HG03439 (cell line): ENCODE measurements at regions not wholly inside any gene's neighbourhood (a gene's known extent, or its start where the extent isn't known, plus 50 kb on each side); places are given as distances from the start of the nearest gene placed in this dataset.

ENCODE experiments used
- ATAC-seq: cut with Tn5 transposase; IDR thresholded peaks from one replicate; pipeline ENCODE4 v1.9.1; 2021; ENCODE audit warnings: mild to moderate bottlenecking, moderate library complexity; ENCODE audit not compliant: unreplicated experiment

DNA sequence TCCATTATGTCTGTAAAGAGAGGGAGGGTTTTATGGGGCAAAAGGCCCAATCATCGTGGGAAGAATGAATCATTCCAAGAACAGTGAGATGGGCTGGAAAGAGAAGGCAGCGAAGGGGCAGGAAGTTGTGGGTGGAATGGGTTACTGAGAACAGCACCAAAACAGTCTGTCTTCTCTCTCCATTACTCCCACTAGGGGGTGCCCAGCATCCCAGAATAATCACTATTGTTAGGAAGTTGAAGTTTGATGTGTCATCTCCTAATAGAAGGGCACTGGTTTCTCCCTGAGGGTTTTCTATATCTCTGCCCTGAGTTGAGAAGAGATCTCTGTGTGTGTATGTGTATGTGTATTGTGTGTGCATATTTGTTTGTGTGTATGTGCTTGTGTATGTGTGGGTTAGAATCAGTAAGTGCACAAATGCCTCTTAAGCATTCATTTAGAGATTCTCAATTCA is 76.6 kb upstream of the MAP4K3 start:
- ATAC-seq: peak; percentile 85

GRCh38 chr2:39514825-39515224 is 77.7 kb upstream of the MAP4K3 start:
- ATAC-seq: no peak

- ATAC-seq: no peak
Measured at GRCh38 chr2:39515273-39515896, 78.3 kb upstream of the MAP4K3 start.

DNA sequence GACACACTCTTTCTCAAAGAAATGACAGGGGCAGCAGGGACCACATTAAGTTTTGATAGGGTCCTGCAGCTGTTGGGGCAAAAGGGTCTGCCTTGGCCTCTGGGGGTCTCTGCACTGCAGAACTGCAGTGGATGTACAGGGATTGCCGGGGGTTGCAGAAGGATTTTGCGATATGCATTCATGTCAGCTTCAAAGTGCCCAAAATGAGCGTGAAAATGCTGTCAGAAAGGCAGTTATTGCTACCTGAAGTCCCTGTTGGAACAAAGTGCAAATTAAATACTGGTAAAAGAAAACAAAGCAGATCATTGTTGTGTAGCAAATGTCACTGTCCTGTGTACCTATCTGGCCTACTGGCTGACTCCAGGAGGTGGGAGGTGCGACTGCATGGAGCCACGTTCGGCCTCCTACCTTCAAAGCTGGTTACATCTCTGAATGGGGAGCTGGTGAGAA is 78.8 kb upstream of the MAP4K3 start:
- ATAC-seq: no peak

- no peak for ATAC-seq
Measured at GRCh38 chr2:39516347-39517101, 79.4 kb upstream of the MAP4K3 start.

GRCh38 chr2:39517102-39517436 is 80.0 kb upstream of the MAP4K3 start:
- no peak for ATAC-seq

DNA sequence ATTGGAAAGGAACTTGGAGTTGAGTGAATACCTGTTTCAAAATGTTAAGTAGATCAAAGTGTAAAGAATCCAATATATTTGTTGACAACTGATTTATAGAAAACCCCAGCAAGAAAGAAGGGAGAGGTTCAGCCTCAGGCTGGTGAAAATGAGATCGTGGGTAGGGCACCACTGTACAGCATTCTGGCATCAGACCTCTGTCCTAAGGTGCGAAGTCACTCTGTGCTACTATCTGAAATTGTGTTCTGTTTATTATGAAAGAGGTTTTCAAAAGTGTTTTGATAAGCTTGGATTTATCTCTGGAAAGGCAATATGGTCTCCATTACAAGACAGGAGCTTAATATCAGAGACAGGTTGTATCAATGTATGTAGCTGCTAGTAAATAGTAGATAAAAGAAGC is 80.5 kb upstream of the MAP4K3 start:
- no peak for ATAC-seq

DNA sequence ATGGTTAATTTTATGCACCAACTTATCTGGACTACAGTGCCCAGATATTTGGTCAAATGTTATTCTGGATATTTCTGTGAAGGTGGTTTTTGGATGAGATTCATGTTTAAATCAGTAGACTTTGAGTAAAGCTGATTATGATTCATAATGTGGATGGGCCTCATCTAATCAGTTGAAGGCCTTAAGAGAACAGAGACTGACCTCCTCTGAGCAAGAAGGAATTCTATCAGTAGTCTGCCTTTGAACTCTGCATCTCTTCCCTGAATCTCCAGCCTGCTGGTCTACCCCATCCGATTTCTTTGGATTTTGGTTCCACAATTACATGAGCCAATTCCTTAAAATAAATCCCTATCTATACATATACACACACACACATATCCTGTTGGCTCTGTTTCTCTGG is 82.8 kb upstream of the MAP4K3 start:
- no peak for ATAC-seq

GRCh38 chr2:39521876-39522517 is 84.9 kb upstream of the MAP4K3 start:
- no peak for ATAC-seq

- no peak for ATAC-seq
Measured at GRCh38 chr2:39522518-39522877, 85.4 kb upstream of the MAP4K3 start.

- no peak for ATAC-seq
Measured at GRCh38 chr2:39523308-39524044, 86.4 kb upstream of the MAP4K3 start.

GRCh38 chr2:39524061-39524460 is 87.0 kb upstream of the MAP4K3 start:
- ATAC-seq: no peak

DNA sequence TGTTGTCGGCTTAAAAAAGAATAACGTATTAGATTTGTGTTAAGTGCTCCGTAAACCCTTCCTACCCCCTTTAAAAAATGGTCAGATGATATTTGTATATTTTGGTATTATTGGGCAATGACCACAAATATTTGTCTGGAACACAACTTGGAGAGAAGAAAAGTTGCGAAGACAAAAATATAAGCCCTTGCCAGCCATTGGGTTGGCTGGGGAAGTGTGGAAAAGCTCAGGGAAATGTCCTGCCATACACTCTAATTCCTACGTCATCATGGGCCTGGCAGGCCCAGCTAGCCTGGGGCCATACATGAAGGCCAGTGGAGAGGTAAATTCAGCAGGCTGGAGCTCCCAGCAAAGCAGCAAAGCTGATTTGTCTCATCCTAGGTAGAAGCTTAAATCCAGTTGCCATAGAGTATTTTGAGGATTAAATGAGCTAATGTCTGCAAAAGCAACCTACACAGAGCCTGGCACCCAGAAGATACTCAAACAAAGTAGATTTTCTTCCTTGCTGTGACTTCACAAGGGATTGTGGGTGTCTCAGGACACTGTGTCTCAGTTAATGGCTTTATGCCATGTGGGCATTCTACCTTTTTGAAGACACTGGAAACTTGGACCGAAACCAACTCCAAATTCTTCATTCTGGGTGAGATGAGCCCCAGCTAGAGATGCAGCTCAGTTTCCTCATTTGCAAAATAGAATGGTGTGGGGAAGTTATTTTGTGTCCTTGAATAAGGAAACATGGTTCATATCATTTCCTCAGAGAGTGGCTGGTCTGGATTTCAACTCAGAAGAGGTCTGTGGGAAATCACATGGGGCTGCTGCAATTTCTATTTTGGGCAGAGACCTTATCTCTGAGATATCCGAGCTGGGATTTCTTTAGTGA is 87.9 kb upstream of the MAP4K3 start:
- ATAC-seq: no peak

DNA sequence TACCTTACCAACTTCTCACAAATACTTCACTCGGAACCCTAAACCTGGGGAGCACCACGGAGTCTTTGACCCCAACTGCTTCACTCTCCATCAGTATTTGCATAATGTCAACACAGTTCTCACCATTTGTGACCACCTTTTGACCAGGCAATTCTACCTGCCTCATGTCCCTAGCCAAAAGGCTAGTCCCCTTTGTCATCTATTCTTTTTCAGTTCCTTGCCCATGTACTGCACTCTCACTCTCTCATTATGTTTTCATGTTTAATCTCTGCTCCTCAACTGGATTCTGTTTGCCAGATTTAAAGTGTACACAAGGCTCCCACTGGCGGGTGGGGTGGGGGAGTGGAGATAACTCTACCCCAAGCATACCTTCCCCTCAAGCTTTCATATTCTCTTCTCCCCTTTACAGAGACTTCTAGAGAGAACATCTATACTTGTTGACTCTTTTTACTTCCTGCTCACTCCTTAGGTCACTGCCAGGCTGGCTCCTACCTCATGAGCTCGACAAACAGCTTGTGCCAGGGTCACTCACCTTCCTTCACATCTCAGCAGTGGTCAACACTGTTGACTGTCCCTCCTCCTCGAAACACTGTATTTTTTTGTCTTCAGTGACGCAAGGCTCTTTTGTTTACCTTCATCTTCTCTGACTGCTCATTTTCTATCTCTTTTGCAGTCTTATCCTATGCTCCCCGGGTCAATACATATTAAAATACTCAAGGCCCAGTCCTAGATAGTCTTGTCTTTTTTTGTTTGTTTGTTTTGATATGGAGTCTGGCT is 88.7 kb upstream of the MAP4K3 start:
- ATAC-seq: no peak

DNA sequence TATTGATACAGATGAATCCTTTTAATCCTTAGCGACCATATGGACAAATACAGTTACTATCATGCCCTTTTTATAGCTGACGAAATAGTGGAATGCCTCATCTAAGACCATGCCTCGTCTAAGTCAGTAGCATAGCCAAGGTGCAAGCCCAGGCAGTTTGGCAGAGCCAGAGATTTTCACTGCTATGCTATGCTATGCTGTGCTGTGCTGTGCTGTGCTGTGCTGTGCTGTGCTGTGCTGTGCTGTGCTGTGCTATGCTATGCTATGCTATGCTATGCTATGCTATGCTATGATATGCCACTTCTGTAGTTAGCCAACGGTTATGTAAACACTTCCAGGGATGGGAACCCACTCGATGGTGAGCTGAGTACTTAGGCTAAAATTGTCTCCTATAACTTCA is 91.6 kb upstream of the MAP4K3 start:
- ATAC-seq: no peak

DNA sequence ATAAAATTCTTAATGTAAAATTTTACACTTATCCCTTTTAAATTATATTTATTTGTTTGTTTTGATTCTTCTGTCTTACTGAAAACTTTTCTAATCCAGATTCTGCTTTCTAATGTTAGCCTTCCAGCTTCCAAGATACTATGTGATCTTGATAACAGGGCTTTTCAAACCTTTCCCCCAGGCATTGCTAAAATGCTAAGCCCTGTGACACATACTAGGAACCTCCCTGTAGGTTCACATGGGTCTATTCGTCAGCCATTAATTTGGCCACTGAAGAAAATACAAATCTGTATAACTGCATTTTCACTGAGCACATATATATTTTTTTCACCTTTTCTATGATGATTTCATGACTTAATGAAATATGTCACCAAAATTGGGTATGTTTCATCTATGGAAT is 92.8 kb upstream of the MAP4K3 start:
- ATAC-seq: no peak

GRCh38 chr2:39530411-39530866 is 93.4 kb upstream of the MAP4K3 start:
- no peak for ATAC-seq

- ATAC-seq: no peak
Measured at GRCh38 chr2:39531220-39531777, 94.2 kb upstream of the MAP4K3 start.

DNA sequence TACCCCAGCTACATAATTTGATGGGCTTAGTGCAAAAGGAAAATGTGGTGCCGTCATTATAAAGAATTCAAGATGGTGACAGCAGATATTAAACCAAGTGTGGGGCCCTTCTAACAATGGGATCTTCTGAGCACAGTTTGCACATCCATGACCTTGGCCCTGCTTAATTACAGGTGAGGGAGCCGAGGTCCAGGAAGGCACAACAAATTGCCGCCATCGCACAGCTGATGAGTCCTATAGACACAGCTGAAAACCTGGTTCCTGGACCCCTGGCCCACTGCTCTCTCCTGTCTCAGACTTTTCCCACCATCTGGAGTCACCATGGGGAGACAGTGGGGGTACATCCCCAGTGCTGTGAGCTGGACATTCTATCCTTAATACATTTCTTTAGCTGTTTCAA is 95.8 kb upstream of the MAP4K3 start:
- no peak for ATAC-seq
